Neural progenitor cell (in vitro differentiated cells): ENCODE measurements at regions not wholly inside any gene's neighbourhood (a gene's known extent, or its start where the extent isn't known, plus 50 kb on each side); places are given as distances from the start of the nearest gene placed in this dataset.
A peak's percentile ranks its signal among the peaks of the same experiment; 100 is the strongest.

Experiments used
- DNase-seq: peaks from one replicate; pipeline ENCODE4 v3.0.0-alpha.2; 2016; ENCODE audit warnings: low spot score
- H2AFZ ChIP-seq: fragments of 200-600 bp; sonication (generic); replicated peaks from 2 replicates; pipeline ENCODE4 v1.6.1; 2016; ENCODE audit warnings: antibody characterized with exemption
- H3F3A ChIP-seq: fragments of 200-600 bp; sonication (generic); 2 replicates; pipeline ENCODE4 v1.6.1; 2016; ENCODE audit warnings: antibody characterized with exemption, low read depth
- H3K27ac ChIP-seq: fragments of 200-600 bp; sonication (generic); 2 replicates; pipeline ENCODE4 v1.5.1; 2016; ENCODE audit warnings: mild to moderate bottlenecking
- H3K27me3 ChIP-seq: fragments of 200-600 bp; sonication (generic); 2 replicates; pipeline ENCODE4 v1.6.1; 2016; ENCODE audit warnings: mild to moderate bottlenecking, moderate library complexity
- H3K36me3 ChIP-seq: fragments of 200-600 bp; sonication (generic); 2 replicates; pipeline ENCODE4 v1.5.1; 2016
- H3K4me1 ChIP-seq: fragments of 200-600 bp; sonication (generic); 2 replicates; pipeline ENCODE4 v1.6.1; 2016; ENCODE audit warnings: mixed run types
- H3K4me2 ChIP-seq: fragments of 200-600 bp; sonication (generic); 2 replicates; pipeline ENCODE4 v1.6.1; 2016
- H3K4me3 ChIP-seq: fragments of 200-600 bp; sonication (generic); 2 replicates; pipeline ENCODE4 v1.5.1; 2016
- H3K79me2 ChIP-seq: fragments of 200-600 bp; sonication (generic); 2 replicates; pipeline ENCODE4 v1.6.1; 2016; ENCODE audit warnings: low read depth
- H3K9ac ChIP-seq: fragments of 200-600 bp; sonication (generic); 2 replicates; pipeline ENCODE4 v1.6.1; 2016
- H3K9me3 ChIP-seq: fragments of 200-600 bp; sonication (generic); 2 replicates; pipeline ENCODE4 v1.5.1; 2016; ENCODE audit warnings: low read depth
- H4K20me1 ChIP-seq: fragments of 200-600 bp; sonication (generic); 2 replicates; pipeline ENCODE4 v1.6.1; 2016; ENCODE audit warnings: low read depth
- H3K27ac Mint-ChIP-seq: 3 replicates; pipeline ENCODE4 v1.8.0; 2021; ENCODE audit warnings: mixed read lengths
- H3K27me3 Mint-ChIP-seq: 2 replicates; pipeline ENCODE4 v1.8.0; 2022; ENCODE audit warnings: low read depth, mild to moderate bottlenecking, inconsistent platforms, moderate library complexity, mixed read lengths; ENCODE audit not compliant: insufficient read depth
- H3K36me3 Mint-ChIP-seq: 3 replicates; pipeline ENCODE4 v1.8.0; 2021; ENCODE audit warnings: mixed read lengths
- H3K4me1 Mint-ChIP-seq: 3 replicates; pipeline ENCODE4 v1.8.0; 2021; ENCODE audit warnings: mixed read lengths
- H3K4me3 Mint-ChIP-seq: 3 replicates; pipeline ENCODE4 v1.8.0; 2021; ENCODE audit warnings: mild to moderate bottlenecking, moderate library complexity, mixed read lengths
- H3K9me3 Mint-ChIP-seq: 3 replicates; pipeline ENCODE4 v1.8.0; 2020; ENCODE audit warnings: mixed read lengths
- EZH2 ChIP-seq: fragments of 200-600 bp; sonication (generic); IDR thresholded peaks from 2 replicates; pipeline ENCODE4 v1.6.1; 2017; ENCODE audit warnings: antibody characterized with exemption, mild to moderate bottlenecking, moderate library complexity
- EZH2phosphoT487 ChIP-seq: fragments of 200-600 bp; sonication (generic); IDR thresholded peaks from 2 replicates; pipeline ENCODE4 v1.6.1; 2017; ENCODE audit warnings: antibody characterized with exemption
- TF ChIP-seq, protein P1 (sequence below): fragments of 200-600 bp; sonication (generic); IDR thresholded peaks from 2 replicates; pipeline ENCODE4 v1.5.1; 2017; ENCODE audit warnings: antibody characterized with exemption, mild to moderate bottlenecking

DNA sequence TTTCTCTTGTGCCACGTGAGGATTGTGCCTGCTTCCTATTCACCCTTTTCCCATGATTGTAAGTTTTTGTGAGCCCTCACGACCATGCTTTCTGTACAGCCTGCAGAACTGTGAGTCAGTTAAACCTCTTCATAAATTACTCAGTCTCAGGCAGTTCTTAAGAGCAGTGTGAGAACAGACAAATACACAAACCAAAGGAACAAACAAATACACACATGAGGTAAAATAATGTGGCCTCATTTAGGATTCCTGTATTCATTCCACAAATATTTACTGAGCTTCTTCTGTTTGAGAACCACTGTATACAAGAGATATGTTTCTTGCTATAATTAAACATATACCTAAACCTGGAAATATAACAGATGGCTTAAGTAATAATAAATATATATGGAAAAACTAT is 760.3 kb downstream of the CDH9 start:
- no peaks in the 10 kb centered on the region for H3K9me3 ChIP-seq
- H3K4me1 ChIP-seq: no peaks in the 10 kb centered on the region
- H3F3A ChIP-seq: no peaks in the 10 kb centered on the region
- DNase-seq: no peak
- Mint-ChIP-seq H3K36me3 (no peaks in the 10 kb centered on the region), H3K27me3 (no peaks in the 10 kb centered on the region), H3K4me1 (no peaks in the 10 kb centered on the region), H3K27ac (no peak overlapping the region), H3K4me3 (no peak overlapping the region), H3K9me3 (no peaks in the 10 kb centered on the region)
- TF ChIP-seq EZH2: no peak
- TF ChIP-seq, protein P1, sequence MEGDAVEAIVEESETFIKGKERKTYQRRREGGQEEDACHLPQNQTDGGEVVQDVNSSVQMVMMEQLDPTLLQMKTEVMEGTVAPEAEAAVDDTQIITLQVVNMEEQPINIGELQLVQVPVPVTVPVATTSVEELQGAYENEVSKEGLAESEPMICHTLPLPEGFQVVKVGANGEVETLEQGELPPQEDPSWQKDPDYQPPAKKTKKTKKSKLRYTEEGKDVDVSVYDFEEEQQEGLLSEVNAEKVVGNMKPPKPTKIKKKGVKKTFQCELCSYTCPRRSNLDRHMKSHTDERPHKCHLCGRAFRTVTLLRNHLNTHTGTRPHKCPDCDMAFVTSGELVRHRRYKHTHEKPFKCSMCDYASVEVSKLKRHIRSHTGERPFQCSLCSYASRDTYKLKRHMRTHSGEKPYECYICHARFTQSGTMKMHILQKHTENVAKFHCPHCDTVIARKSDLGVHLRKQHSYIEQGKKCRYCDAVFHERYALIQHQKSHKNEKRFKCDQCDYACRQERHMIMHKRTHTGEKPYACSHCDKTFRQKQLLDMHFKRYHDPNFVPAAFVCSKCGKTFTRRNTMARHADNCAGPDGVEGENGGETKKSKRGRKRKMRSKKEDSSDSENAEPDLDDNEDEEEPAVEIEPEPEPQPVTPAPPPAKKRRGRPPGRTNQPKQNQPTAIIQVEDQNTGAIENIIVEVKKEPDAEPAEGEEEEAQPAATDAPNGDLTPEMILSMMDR: no peak
- TF ChIP-seq EZH2phosphoT487: no peak
- H3K4me2 ChIP-seq: no peak overlapping the region
- no peaks in the 10 kb centered on the region for H3K36me3 ChIP-seq
- H3K27ac ChIP-seq: no peak overlapping the region
- H3K27me3 ChIP-seq: no peaks in the 10 kb centered on the region
- H2AFZ ChIP-seq: peak overlapping the region; percentile 27
- H3K9ac ChIP-seq: no peak overlapping the region
- H3K79me2 ChIP-seq: no peaks in the 10 kb centered on the region
- no peak overlapping the region for H3K4me3 ChIP-seq
- no peaks in the 10 kb centered on the region for H4K20me1 ChIP-seq

DNA sequence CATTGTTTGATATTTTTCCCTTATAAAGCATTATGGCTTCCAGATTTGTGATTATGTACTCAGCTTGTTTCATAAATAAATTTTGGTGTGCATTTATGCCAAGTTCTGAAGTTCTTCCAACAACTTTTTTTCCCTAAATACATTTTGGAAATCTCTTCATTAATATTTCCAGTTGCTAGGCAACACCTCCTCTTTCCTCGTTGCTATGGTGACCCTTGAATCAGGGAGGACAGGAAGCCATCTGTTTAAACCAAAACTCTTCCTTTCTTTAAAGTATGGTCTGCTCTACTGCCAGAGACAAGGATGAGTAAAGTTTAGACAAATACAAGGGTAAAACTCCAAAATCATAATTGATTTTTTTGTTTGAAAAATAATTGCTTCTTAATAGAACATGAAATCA is 779.3 kb downstream of the CDH9 start:
- H4K20me1 ChIP-seq: no peaks in the 10 kb centered on the region
- no peaks in the 10 kb centered on the region for H3K27me3 ChIP-seq
- no peaks in the 10 kb centered on the region for H3F3A ChIP-seq
- H3K9ac ChIP-seq: no peak overlapping the region
- no peaks in the 10 kb centered on the region for H3K79me2 ChIP-seq
- no peaks in the 10 kb centered on the region for H3K4me1 ChIP-seq
- no peak overlapping the region for H3K4me2 ChIP-seq
- Mint-ChIP-seq H3K9me3 (no peaks in the 10 kb centered on the region), H3K4me3 (no peak overlapping the region), H3K36me3 (no peaks in the 10 kb centered on the region), H3K27ac (no peak overlapping the region), H3K27me3 (no peaks in the 10 kb centered on the region), H3K4me1 (no peaks in the 10 kb centered on the region)
- H2AFZ ChIP-seq: no peak overlapping the region
- no peak overlapping the region for H3K27ac ChIP-seq
- no peak for DNase-seq
- H3K9me3 ChIP-seq: no peaks in the 10 kb centered on the region
- no peaks in the 10 kb centered on the region for H3K36me3 ChIP-seq
- no peak overlapping the region for H3K4me3 ChIP-seq
- TF ChIP-seq EZH2 (no peak), EZH2phosphoT487 (no peak)
- TF ChIP-seq, protein P1: no peak

DNA sequence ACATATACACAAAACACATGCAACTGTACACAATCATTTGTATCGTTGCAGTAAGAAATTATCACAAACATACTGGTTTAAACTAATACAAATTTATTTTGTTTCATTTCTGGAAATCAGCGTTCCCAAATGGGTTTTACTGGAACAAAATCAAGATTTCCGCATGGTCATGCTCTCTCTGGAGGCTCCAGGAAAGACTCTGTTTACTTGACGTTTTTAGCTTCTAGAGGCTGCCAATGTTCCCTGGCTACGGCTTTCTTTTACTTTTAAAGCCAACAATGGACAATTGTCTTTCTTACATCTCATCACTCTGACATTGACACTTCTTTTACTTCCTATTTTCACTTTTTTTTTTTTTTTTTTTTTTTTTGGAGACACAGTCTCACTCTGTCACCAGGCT is 793.1 kb downstream of the CDH9 start:
- H3K27me3 Mint-ChIP-seq: peaks cover 2% of the 10 kb centered on the region
- no peak overlapping the region for H3K4me3 ChIP-seq

More for the DNA sequence above, 793.1 kb downstream of the CDH9 start:
- Histone ChIP-seq H3K36me3 (no peaks in the 10 kb centered on the region), H3K9me3 (no peaks in the 10 kb centered on the region), H3K79me2 (no peaks in the 10 kb centered on the region), H3K9ac (no peak overlapping the region), H3K27ac (no peak overlapping the region), H3K4me2 (no peak overlapping the region), H4K20me1 (no peaks in the 10 kb centered on the region), H3K27me3 (no peaks in the 10 kb centered on the region), H3F3A (no peaks in the 10 kb centered on the region), H3K4me1 (no peaks in the 10 kb centered on the region), H2AFZ (no peak overlapping the region)
- Mint-ChIP-seq H3K36me3 (no peaks in the 10 kb centered on the region), H3K4me3 (no peak overlapping the region), H3K4me1 (no peaks in the 10 kb centered on the region), H3K9me3 (no peaks in the 10 kb centered on the region), H3K27ac (no peak overlapping the region)
- no peak for DNase-seq
- TF ChIP-seq EZH2 (no peak), EZH2phosphoT487 (no peak)
- TF ChIP-seq, protein P1: no peak
